ENCODE measurements at regions not wholly inside any gene's neighbourhood (a gene's known extent, or its start where the extent isn't known, plus 50 kb on each side); places are given as distances from the start of the nearest gene placed in this dataset.

DNA sequence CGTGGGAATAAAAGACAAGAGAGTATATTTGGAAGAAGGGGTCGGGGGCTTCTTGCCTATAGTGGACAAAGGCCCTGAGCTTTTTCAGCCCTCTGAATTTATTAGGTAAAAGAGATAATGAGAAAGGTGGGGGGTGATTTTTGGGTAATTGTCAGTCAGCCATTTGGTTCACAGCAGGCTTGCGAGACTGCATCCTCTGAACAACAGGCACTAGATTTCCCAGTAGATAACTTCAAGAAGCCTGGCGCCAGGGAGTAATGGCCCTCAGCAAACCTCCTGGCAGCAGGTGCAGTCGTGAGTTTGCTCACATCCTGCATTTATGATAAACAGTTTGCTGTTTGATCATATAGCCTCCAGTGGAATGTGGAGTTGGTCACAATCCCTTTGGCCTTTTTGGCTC, 609.0 kb downstream of the DHX35 start:
- DNase-seq (ENCODE audit: low spot score) = no peak

DNA sequence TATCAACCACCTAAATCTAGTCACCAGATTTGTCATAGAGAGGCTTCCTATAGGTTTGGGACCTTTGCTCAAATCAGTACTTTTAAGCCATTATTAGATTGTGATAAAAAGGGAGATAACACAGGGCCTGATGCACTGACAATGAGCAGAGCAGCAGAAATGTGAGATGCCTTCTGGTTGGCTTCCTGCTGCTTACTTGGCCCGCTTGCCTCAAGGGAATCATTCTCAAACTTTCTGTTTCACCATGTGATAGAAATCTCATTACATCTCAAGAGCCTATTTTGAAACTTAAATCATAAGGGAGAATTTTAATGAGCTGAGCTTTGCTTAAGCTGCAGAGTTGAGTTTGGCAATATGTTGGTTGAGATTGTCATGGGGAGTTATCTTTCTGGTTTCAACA, 606.0 kb downstream of the DHX35 start:
- DNase-seq (ENCODE audit: low spot score) = no peak

GRCh38 chr20:39563349-39563748, 601.2 kb downstream of the DHX35 start:
- no peak for DNase-seq (ENCODE audit: low spot score)

- DNase-seq (ENCODE audit: low spot score) = no peak
These were observed 592.2 kb downstream of the DHX35 start for GRCh38 chr20:39554341-39554740.

DNA sequence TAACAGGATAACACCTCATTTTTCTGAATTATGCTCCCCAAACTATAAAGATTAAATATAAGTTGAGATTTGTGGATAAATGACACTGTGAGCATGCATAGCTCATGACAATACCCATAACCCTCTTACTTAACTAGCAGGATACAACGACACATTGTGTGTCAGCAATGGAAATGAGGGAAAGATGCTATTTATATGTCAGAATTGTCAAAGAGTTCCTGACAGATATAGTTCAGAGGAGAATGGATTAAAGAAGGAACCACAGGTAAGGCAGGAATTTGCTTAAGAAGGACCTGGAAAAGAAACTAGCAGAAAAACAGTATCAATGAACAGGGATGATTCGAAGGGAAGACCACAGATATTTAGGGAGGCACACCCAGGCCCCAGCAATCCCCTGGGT, 591.0 kb downstream of the DHX35 start:
- DNase-seq (ENCODE audit: low spot score) = no peak

DNA sequence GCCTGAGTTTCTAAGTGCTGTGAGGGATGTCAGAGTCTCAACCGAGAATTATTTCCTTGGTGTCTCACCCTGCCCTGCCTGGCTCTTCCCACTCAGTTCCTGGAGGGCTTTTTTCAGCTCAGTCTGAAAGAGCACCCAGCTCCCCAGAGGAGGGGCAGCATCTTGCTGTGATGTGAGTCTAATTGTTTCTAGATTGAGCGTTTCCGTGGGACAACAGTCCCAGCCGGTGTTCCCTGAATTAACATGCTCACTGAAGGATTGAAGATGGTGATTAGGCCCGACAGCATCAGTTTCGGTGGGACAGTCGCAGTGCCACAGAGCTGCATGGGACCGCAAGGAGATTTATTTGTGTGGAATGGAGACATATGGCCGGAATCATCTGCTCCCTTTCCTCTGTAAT, 587.6 kb downstream of the DHX35 start:
- DNase-seq (ENCODE audit: low spot score) = no peak

GRCh38 chr20:39547546-39548408, 585.6 kb downstream of the DHX35 start:
- no peak for DNase-seq (ENCODE audit: low spot score)

GRCh38 chr20:39541136-39541803, 579.1 kb downstream of the DHX35 start:
- DNase-seq (ENCODE audit: low spot score) = no peak

- DNase-seq (ENCODE audit: low spot score) = no peak
These were observed 576.2 kb downstream of the DHX35 start for GRCh38 chr20:39538317-39538716.

DNA sequence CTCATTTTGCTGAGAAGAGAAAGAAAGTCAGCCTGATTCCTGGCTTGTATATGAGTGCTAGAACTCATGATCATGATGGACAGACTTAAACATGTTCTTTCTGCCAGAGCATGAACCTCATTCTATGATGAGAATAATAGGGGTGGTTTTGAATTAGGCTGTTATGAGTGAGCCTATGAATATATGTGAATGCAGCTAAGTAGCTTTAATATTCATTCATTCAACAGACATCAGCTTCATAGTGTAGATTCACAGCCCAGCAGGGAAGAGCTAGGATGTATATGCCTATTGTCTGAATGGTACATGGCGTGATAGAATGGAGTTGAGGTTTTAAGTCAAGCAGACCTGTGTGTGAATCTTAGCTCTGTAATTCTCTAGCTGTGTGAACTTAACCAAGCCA, 573.2 kb downstream of the DHX35 start:
- DNase-seq (ENCODE audit: low spot score) = no peak

- no peak for DNase-seq (ENCODE audit: low spot score)
These were observed 572.7 kb downstream of the DHX35 start for GRCh38 chr20:39534846-39535245.

- DNase-seq (ENCODE audit: low spot score) = no peak
These were observed 571.7 kb downstream of the DHX35 start for GRCh38 chr20:39533858-39534257.

DNA sequence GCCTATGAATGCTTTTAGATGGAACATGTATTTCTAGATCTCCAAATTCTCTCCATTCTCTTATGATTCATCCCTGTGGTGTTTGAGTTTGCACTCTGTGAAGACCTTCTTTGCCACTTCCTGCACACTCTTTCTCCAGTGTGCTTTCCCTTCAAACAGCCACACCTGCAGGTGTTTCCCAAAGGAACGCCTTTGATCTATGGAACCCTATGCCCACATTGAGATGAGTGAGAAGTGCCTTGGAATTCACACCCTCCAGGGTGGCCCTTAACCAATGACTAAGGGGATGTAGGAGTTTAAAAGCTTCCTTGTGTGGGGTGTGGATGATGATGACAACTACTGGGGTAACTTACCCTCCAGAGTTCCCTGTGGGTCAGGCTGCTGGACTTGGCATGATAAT, 570.1 kb downstream of the DHX35 start:
- no peak for DNase-seq (ENCODE audit: low spot score)

DNA sequence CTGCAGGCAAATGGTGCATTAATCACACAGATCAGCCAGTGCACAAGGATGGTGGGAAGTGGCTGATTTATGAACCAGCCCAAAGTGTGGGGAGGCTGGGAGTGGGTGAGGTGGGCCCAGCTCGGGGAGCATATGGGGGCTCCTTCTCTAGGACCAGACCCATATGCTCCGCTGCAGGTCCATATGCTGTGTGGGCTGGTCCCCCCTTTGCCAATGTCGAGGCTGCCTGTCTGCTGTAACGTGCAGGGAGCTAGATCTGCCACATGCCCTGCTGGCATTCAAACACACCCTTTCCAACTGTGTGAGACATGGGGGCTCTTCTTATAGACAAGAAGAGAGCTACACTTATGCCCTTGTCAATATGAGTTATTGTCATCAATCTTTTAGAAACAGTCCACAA, 566.3 kb downstream of the DHX35 start:
- DNase-seq (ENCODE audit: low spot score) = no peak

GRCh38 chr20:39524371-39524911, 562.3 kb downstream of the DHX35 start:
- no peak for DNase-seq (ENCODE audit: low spot score)

DNA sequence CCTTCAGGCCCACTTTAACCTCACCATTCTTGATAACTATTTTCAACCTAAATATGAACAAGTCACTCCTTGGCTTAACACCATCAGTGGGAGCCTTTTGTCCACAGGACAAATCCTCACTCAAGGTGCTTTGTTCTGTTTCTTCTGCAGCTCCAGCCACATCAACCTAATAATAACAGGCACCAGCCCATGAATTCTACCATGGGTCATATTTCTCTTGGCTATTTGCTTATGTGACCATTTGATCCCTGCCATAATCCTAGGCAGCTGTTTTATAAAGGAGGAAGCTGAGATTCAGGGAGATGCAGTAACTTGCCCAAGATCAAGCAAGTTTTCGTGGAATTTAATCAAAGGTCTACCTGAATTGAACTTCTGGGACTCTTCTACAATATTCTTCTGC, 561.3 kb downstream of the DHX35 start:
- DNase-seq (ENCODE audit: low spot score) = no peak

DNA sequence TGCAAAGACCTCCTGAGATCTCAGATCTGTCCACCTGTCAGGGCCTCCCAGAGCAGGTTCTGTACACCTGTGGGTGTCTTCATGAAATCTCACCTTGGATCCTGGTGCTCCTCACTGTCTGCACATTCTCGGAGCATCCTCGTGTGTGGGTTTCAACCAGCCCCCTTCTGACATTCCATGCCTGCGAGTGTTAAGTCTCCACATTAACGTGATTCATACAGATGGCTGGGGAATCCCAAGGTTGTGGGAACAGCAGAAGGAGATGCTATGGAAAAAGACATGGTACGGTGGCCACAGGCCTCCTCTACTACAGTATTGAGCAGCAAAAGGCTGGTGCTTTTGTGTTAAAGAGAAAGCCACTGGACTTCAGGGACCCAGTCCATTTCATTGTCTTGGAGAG, 556.5 kb downstream of the DHX35 start:
- no peak for DNase-seq (ENCODE audit: low spot score)

- no peak for DNase-seq (ENCODE audit: low spot score)
These were observed 554.8 kb downstream of the DHX35 start for GRCh38 chr20:39516964-39517363.

DNA sequence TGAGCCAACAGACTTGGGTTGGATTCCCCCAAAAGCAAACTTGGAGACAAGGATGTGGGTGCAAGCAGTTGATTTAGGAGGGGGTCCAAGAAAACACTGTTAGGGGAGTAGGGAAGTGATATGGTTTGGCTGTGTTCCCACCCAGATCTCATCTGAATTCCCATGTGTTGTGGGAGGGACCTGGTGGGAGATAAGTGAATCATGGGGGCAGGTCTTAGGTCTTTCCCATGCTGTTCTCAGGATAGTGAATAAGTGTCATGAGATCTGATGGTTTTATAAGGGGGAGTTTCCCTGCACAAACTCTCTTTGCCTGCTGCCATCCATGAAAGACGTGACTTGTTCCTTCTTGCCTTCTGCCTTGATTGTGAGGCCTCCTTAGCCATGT, 542.6 kb downstream of the DHX35 start:
- no peak for DNase-seq (ENCODE audit: low spot score)

DNA sequence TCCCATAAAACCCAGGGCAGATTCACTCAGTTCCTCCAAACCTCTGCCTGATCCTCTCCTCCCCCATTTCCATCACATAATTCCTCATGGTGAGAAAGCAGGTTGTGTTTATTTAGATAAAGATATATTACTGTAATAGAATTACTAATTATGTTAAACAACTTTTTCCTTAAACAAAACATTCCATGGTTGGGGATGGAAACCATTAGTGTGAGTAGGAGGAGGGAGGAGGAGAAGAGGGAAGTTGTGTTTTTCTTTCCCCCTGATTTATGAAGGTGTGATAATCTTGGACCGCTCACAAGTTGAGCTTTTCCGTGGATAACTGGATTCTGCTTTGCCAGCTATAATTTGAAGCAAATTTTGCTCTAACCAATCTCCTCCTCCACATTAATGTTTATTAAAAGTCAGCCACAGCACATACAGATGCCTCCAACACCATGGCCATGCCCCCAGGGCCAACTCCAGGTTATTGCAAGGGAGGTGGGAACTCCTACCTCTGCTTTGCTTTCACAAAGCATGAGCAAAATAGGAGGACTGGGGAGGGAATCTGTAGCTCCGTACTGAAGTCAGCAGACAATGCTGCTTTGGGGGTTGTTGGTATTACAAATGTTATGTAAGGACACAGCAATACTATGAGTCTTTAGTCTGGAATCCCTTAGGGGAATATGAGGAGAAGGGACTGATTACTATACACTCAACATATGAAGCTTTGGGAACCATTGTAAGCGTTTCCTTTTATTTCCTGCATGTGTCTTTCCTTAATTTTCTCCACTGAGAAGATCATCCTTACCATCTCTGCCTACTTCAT, 542.0 kb downstream of the DHX35 start:
- DNase-seq (ENCODE audit: low spot score) = no peak

DNA sequence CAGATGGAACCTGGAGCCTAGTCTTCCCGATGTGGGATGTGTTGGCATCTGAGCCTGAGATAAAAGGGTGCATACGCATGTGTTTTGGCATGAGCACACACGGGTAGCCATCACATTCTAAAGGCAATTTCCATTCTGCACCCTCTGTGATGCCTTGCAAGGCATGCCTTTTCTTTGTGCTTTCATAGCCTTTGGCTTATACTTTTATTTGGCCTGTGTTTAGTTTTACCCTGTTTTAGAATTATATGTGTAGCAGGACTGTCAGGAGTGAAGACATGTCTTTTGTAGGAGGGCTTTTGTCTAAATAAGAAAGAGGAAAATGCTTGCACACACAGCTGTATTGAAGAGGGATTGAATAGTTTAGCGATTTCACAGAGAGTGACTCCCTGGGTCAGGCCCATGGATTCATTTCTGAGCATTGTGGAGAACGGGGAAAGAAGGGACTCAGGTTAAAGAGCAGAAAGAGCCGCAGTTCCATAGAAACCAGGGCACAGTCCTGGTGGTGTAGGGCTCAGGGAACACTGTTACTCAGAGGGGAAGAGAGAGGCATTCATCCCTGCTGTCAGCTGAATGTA, 530.2 kb downstream of the DHX35 start:
- no peak for DNase-seq (ENCODE audit: low spot score)

GRCh38 chr20:39491711-39492110, 529.6 kb downstream of the DHX35 start:
- DNase-seq (ENCODE audit: low spot score) = no peak
